HG03457 (cell line): ENCODE measurements at regions not wholly inside any gene's neighbourhood (a gene's known extent, or its start where the extent isn't known, plus 50 kb on each side); places are given as distances from the start of the nearest gene placed in this dataset.
A peak's percentile ranks its signal among the peaks of the same experiment; 100 is the strongest.

Experiments
- ATAC-seq: cut with Tn5 transposase; IDR thresholded peaks from one replicate; pipeline ENCODE4 v1.9.1; 2021; ENCODE audit warnings: moderate number of reproducible peaks; ENCODE audit not compliant: unreplicated experiment

GRCh38 chr1:96374076-96374762, 347.4 kb upstream of the PTBP2 start:
- ATAC-seq: no peak

GRCh38 chr1:96376846-96377245, 344.7 kb upstream of the PTBP2 start:
- ATAC-seq: no peak

GRCh38 chr1:96384611-96385010, 337.0 kb upstream of the PTBP2 start:
- no peak for ATAC-seq

GRCh38 chr1:96387785-96388184, 333.8 kb upstream of the PTBP2 start:
- ATAC-seq: no peak

- no peak for ATAC-seq
Measured at GRCh38 chr1:96388421-96389310, 332.9 kb upstream of the PTBP2 start.

- no peak for ATAC-seq
Measured at GRCh38 chr1:96400089-96400488, 321.5 kb upstream of the PTBP2 start.

GRCh38 chr1:96409087-96409486, 312.5 kb upstream of the PTBP2 start:
- ATAC-seq: no peak

- no peak for ATAC-seq
Measured at GRCh38 chr1:96409689-96410088, 311.9 kb upstream of the PTBP2 start.

- no peak for ATAC-seq
Measured at GRCh38 chr1:96411006-96411405, 310.6 kb upstream of the PTBP2 start.

GRCh38 chr1:96414598-96414997, 307.0 kb upstream of the PTBP2 start:
- no peak for ATAC-seq

GRCh38 chr1:96416111-96416595, 305.4 kb upstream of the PTBP2 start:
- ATAC-seq: no peak

GRCh38 chr1:96416701-96417444, 304.7 kb upstream of the PTBP2 start:
- peak; percentile 99 for ATAC-seq

- no peak for ATAC-seq
Measured at GRCh38 chr1:96418969-96419368, 302.6 kb upstream of the PTBP2 start.

- ATAC-seq: no peak
Measured at GRCh38 chr1:96424877-96425276, 296.7 kb upstream of the PTBP2 start.

GRCh38 chr1:96425382-96426129, 296.0 kb upstream of the PTBP2 start:
- ATAC-seq: no peak

GRCh38 chr1:96427616-96428015, 294.0 kb upstream of the PTBP2 start:
- ATAC-seq: no peak

GRCh38 chr1:96445302-96445701, 276.3 kb upstream of the PTBP2 start:
- ATAC-seq: no peak

GRCh38 chr1:96464066-96464465, 257.5 kb upstream of the PTBP2 start:
- no peak for ATAC-seq

- ATAC-seq: no peak
Measured at GRCh38 chr1:96464522-96464921, 257.1 kb upstream of the PTBP2 start.

GRCh38 chr1:96464991-96465390, 256.6 kb upstream of the PTBP2 start:
- no peak for ATAC-seq

- no peak for ATAC-seq
Measured at GRCh38 chr1:96465441-96465840, 256.1 kb upstream of the PTBP2 start.
